ENCODE measurements at regions not wholly inside any gene's neighbourhood (a gene's known extent, or its start where the extent isn't known, plus 50 kb on each side); places are given as distances from the start of the nearest gene placed in this dataset.

GRCh38 chr1:29786195-29786594 is 549.9 kb downstream of the PTPRU start:
- Mint-ChIP-seq H3K9me3 (no peaks in the 10 kb centered on the region), H3K27me3 (peaks cover 62% of the 10 kb centered on the region)

GRCh38 chr1:29785554-29785953 is 549.2 kb downstream of the PTPRU start:
- Mint-ChIP-seq H3K9me3 (no peaks in the 10 kb centered on the region), H3K27me3 (peaks cover 62% of the 10 kb centered on the region), H3K4me1 (no peaks in the 10 kb centered on the region), H3K4me3 (no peak overlapping the region), H3K27ac (ENCODE audit: low read depth) (no peak overlapping the region), H3K36me3 (ENCODE audit: insufficient read depth) (peaks cover 1% of the 10 kb centered on the region)
- DNase-seq (ENCODE audit: low spot score in 2 of 2) (peak in 1 of 2 donors; percentile 7), ATAC-seq (replicated peaks; ENCODE audit: extremely low read depth, poor library complexity, severe bottlenecking) (no peak)

More at GRCh38 chr1:29786195-29786594, 549.9 kb downstream of the PTPRU start:
- ATAC-seq (replicated peaks; ENCODE audit: extremely low read depth, poor library complexity, severe bottlenecking) = no peak
- Mint-ChIP-seq H3K4me1 (no peaks in the 10 kb centered on the region), H3K36me3 (ENCODE audit: insufficient read depth) (peaks cover 1% of the 10 kb centered on the region), H3K27ac (ENCODE audit: low read depth) (no peak overlapping the region), H3K4me3 (no peak overlapping the region)
- DNase-seq (ENCODE audit: low spot score in 2 of 2) = peak in 1 of 2 donors; percentile 2

- H3K4me1 Mint-ChIP-seq = no peaks in the 10 kb centered on the region
- no peak for ATAC-seq (replicated peaks; ENCODE audit: extremely low read depth, poor library complexity, severe bottlenecking)
- no peak overlapping the region for H3K27ac Mint-ChIP-seq (ENCODE audit: low read depth)
- peak in 1 of 2 donors; percentile 5 for DNase-seq (ENCODE audit: low spot score in 2 of 2)
- peaks cover 1% of the 10 kb centered on the region for H3K36me3 Mint-ChIP-seq (ENCODE audit: insufficient read depth)
- no peaks in the 10 kb centered on the region for H3K9me3 Mint-ChIP-seq
- peaks cover 60% of the 10 kb centered on the region for H3K27me3 Mint-ChIP-seq
- H3K4me3 Mint-ChIP-seq = no peak overlapping the region
Measured at GRCh38 chr1:29785137-29785527, 548.8 kb downstream of the PTPRU start.

- Mint-ChIP-seq H3K27ac (ENCODE audit: low read depth) (no peak overlapping the region), H3K4me3 (no peak overlapping the region), H3K9me3 (no peaks in the 10 kb centered on the region), H3K36me3 (ENCODE audit: insufficient read depth) (peaks cover 1% of the 10 kb centered on the region), H3K27me3 (peaks cover 56% of the 10 kb centered on the region), H3K4me1 (no peaks in the 10 kb centered on the region)
- DNase-seq (ENCODE audit: low spot score in 2 of 2) (peak in 1 of 2 donors; percentile 7), ATAC-seq (replicated peaks; ENCODE audit: extremely low read depth, poor library complexity, severe bottlenecking) (no peak)
Measured at GRCh38 chr1:29784276-29785136, 548.2 kb downstream of the PTPRU start.

- Mint-ChIP-seq H3K36me3 (ENCODE audit: insufficient read depth) (peaks cover 1% of the 10 kb centered on the region), H3K27me3 (peaks cover 58% of the 10 kb centered on the region), H3K4me1 (no peaks in the 10 kb centered on the region), H3K4me3 (no peak overlapping the region), H3K9me3 (no peaks in the 10 kb centered on the region), H3K27ac (ENCODE audit: low read depth) (no peak overlapping the region)
- no peak for ATAC-seq (replicated peaks; ENCODE audit: extremely low read depth, poor library complexity, severe bottlenecking)
- DNase-seq (ENCODE audit: low spot score in 2 of 2) = no peak
Measured at GRCh38 chr1:29783508-29784275, 547.4 kb downstream of the PTPRU start.

GRCh38 chr1:29782846-29783507 is 546.7 kb downstream of the PTPRU start:
- H3K36me3 Mint-ChIP-seq (ENCODE audit: insufficient read depth) = peaks cover 1% of the 10 kb centered on the region
- ATAC-seq (replicated peaks; ENCODE audit: extremely low read depth, poor library complexity, severe bottlenecking) = no peak
- H3K9me3 Mint-ChIP-seq = no peaks in the 10 kb centered on the region
- H3K4me3 Mint-ChIP-seq = no peak overlapping the region
- peaks cover 59% of the 10 kb centered on the region for H3K27me3 Mint-ChIP-seq
- peak in 1 of 2 donors; percentile 8 for DNase-seq (ENCODE audit: low spot score in 2 of 2)
- no peak overlapping the region for H3K27ac Mint-ChIP-seq (ENCODE audit: low read depth)
- H3K4me1 Mint-ChIP-seq = no peaks in the 10 kb centered on the region

- DNase-seq (ENCODE audit: low spot score in 2 of 2) = no peak
- Mint-ChIP-seq H3K27me3 (peaks cover 63% of the 10 kb centered on the region), H3K9me3 (no peaks in the 10 kb centered on the region), H3K4me1 (no peaks in the 10 kb centered on the region), H3K36me3 (ENCODE audit: insufficient read depth) (no peaks in the 10 kb centered on the region), H3K27ac (ENCODE audit: low read depth) (no peak overlapping the region), H3K4me3 (no peak overlapping the region)
- ATAC-seq (replicated peaks; ENCODE audit: extremely low read depth, poor library complexity, severe bottlenecking) = no peak
Measured at GRCh38 chr1:29779146-29779545, 542.8 kb downstream of the PTPRU start.

- no peaks in the 10 kb centered on the region for H3K36me3 Mint-ChIP-seq (ENCODE audit: insufficient read depth)
- no peak for ATAC-seq (replicated peaks; ENCODE audit: extremely low read depth, poor library complexity, severe bottlenecking)
- H3K4me1 Mint-ChIP-seq = no peaks in the 10 kb centered on the region
- H3K4me3 Mint-ChIP-seq = no peak overlapping the region
- no peaks in the 10 kb centered on the region for H3K9me3 Mint-ChIP-seq
- no peak for DNase-seq (ENCODE audit: low spot score in 2 of 2)
- no peak overlapping the region for H3K27ac Mint-ChIP-seq (ENCODE audit: low read depth)
- H3K27me3 Mint-ChIP-seq = peaks cover 77% of the 10 kb centered on the region
Measured at GRCh38 chr1:29777522-29777921, 541.2 kb downstream of the PTPRU start.

- H3K27me3 Mint-ChIP-seq = peaks cover 56% of the 10 kb centered on the region
- ATAC-seq (replicated peaks; ENCODE audit: extremely low read depth, poor library complexity, severe bottlenecking) (no peak), DNase-seq (ENCODE audit: low spot score in 2 of 2) (no peak)
- H3K4me3 Mint-ChIP-seq = no peak overlapping the region
- H3K36me3 Mint-ChIP-seq (ENCODE audit: insufficient read depth) = no peaks in the 10 kb centered on the region
- no peaks in the 10 kb centered on the region for H3K4me1 Mint-ChIP-seq
- no peaks in the 10 kb centered on the region for H3K9me3 Mint-ChIP-seq
- H3K27ac Mint-ChIP-seq (ENCODE audit: low read depth) = no peak overlapping the region
Measured at GRCh38 chr1:29774355-29774754, 538.0 kb downstream of the PTPRU start.

GRCh38 chr1:29772584-29773100 is 536.3 kb downstream of the PTPRU start:
- Mint-ChIP-seq H3K9me3 (no peaks in the 10 kb centered on the region), H3K4me3 (no peak overlapping the region), H3K27ac (ENCODE audit: low read depth) (no peak overlapping the region), H3K36me3 (ENCODE audit: insufficient read depth) (no peaks in the 10 kb centered on the region), H3K4me1 (no peaks in the 10 kb centered on the region), H3K27me3 (peaks cover 46% of the 10 kb centered on the region)
- ATAC-seq (replicated peaks; ENCODE audit: extremely low read depth, poor library complexity, severe bottlenecking) (no peak), DNase-seq (ENCODE audit: low spot score in 2 of 2) (no peak)

GRCh38 chr1:29767769-29768425 is 531.6 kb downstream of the PTPRU start:
- Mint-ChIP-seq H3K27ac (ENCODE audit: low read depth) (no peak overlapping the region), H3K36me3 (ENCODE audit: insufficient read depth) (no peaks in the 10 kb centered on the region), H3K4me3 (no peak overlapping the region), H3K27me3 (peaks cover 46% of the 10 kb centered on the region), H3K4me1 (no peaks in the 10 kb centered on the region), H3K9me3 (no peaks in the 10 kb centered on the region)
- ATAC-seq (replicated peaks; ENCODE audit: extremely low read depth, poor library complexity, severe bottlenecking) (no peak), DNase-seq (ENCODE audit: low spot score in 2 of 2) (peak in 1 of 2 donors; percentile 5)

- ATAC-seq (replicated peaks; ENCODE audit: extremely low read depth, poor library complexity, severe bottlenecking) = no peak
- no peak overlapping the region for H3K27ac Mint-ChIP-seq (ENCODE audit: low read depth)
- no peak overlapping the region for H3K4me3 Mint-ChIP-seq
- no peaks in the 10 kb centered on the region for H3K36me3 Mint-ChIP-seq (ENCODE audit: insufficient read depth)
- DNase-seq (ENCODE audit: low spot score in 2 of 2) = peak in 1 of 2 donors; percentile 8
- H3K9me3 Mint-ChIP-seq = no peaks in the 10 kb centered on the region
- peaks cover 51% of the 10 kb centered on the region for H3K27me3 Mint-ChIP-seq
- H3K4me1 Mint-ChIP-seq = no peaks in the 10 kb centered on the region
Measured at GRCh38 chr1:29767088-29767685, 530.9 kb downstream of the PTPRU start.
